ENCODE measurements at regions not wholly inside any gene's neighbourhood (a gene's known extent, or its start where the extent isn't known, plus 50 kb on each side); places are given as distances from the start of the nearest gene placed in this dataset.

DNA sequence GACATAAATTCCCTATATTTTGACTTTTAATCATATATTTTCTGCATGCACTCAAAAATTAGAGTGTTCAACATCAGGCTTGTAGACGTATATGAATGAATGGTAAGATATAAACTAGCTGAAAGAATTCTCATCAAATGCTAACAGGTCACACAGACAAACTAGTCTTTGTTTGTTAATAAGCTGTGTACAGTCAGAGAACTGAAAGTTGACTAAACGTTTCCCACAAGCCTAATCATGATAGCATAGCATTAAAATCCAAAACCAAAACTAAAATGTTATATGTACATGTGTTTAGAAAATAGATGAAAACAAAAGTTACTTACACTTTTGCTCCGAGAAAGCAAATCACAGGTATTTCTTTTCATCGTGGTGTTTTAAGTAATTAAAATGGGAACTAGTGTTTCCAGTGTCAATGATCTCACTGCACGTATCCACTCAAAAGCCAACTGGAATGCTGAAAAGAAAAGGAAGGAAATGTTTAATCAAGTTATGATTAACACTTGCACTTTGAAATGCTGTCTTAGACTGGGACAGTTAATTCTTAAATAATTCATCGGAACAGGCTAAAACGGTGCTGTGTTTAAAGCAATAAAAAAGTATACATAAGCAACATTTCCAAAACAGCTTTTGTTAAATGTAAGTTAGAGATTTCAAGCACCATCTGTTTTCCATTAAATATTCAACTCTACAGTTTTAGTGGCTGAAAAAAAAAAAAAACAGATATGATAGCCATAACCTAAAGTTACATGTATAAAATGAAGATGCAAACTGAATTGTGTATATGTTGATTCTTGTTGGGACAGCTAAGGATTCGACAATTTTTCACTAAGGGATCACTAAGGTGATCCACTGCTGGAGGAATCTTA, 291.9 kb upstream of the PDE4D start:
- TF ChIP-seq, protein P1, sequence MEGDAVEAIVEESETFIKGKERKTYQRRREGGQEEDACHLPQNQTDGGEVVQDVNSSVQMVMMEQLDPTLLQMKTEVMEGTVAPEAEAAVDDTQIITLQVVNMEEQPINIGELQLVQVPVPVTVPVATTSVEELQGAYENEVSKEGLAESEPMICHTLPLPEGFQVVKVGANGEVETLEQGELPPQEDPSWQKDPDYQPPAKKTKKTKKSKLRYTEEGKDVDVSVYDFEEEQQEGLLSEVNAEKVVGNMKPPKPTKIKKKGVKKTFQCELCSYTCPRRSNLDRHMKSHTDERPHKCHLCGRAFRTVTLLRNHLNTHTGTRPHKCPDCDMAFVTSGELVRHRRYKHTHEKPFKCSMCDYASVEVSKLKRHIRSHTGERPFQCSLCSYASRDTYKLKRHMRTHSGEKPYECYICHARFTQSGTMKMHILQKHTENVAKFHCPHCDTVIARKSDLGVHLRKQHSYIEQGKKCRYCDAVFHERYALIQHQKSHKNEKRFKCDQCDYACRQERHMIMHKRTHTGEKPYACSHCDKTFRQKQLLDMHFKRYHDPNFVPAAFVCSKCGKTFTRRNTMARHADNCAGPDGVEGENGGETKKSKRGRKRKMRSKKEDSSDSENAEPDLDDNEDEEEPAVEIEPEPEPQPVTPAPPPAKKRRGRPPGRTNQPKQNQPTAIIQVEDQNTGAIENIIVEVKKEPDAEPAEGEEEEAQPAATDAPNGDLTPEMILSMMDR (IDR thresholded peaks at IDR 0.05): no peak
- no peak for TF ChIP-seq EZH2 (IDR thresholded peaks at IDR 0.05; ENCODE audit: borderline replicate concordance, insufficient read depth, low read depth, low read length, poor library complexity, severe bottlenecking)
